ENCODE measurements at regions not wholly inside any gene's neighbourhood (a gene's known extent, or its start where the extent isn't known, plus 50 kb on each side); places are given as distances from the start of the nearest gene placed in this dataset.

DNA sequence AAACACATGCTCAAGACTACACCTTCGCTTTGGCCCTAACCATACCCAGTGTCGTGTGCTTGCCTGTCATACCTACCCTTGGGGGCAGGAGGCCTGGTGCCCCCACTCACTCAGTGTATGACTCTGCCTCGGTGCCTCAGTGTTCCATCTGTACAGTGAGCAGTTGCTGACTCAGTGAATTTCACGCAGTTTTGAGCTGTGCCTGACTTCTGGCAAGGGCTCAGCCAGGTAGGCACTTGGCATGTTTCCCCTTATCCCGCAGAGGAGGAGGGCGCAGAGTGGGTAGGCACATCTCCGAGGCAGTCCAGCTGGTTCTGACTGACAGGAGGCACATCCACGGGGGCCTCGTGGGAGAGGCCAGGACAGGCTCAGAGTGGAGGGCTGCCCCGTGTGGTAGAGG, 148.9 kb upstream of the CIBAR2 start:
- no peak for DNase-seq (ENCODE audit: low spot score, unreplicated experiment)
- Mint-ChIP-seq H3K36me3 (ENCODE audit: insufficient read depth) (no peaks in the 10 kb centered on the region), H3K27ac (no peak overlapping the region), H3K9me3 (ENCODE audit: low read depth) (no peaks in the 10 kb centered on the region), H3K4me1 (ENCODE audit: low read depth) (no peaks in the 10 kb centered on the region), H3K27me3 (peaks cover 3% of the 10 kb centered on the region), H3K4me3 (ENCODE audit: low read depth) (no peak overlapping the region)
- TF ChIP-seq, protein P1, sequence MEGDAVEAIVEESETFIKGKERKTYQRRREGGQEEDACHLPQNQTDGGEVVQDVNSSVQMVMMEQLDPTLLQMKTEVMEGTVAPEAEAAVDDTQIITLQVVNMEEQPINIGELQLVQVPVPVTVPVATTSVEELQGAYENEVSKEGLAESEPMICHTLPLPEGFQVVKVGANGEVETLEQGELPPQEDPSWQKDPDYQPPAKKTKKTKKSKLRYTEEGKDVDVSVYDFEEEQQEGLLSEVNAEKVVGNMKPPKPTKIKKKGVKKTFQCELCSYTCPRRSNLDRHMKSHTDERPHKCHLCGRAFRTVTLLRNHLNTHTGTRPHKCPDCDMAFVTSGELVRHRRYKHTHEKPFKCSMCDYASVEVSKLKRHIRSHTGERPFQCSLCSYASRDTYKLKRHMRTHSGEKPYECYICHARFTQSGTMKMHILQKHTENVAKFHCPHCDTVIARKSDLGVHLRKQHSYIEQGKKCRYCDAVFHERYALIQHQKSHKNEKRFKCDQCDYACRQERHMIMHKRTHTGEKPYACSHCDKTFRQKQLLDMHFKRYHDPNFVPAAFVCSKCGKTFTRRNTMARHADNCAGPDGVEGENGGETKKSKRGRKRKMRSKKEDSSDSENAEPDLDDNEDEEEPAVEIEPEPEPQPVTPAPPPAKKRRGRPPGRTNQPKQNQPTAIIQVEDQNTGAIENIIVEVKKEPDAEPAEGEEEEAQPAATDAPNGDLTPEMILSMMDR (IDR thresholded peaks at IDR 0.05; ENCODE audit: unreplicated experiment): no peak

DNA sequence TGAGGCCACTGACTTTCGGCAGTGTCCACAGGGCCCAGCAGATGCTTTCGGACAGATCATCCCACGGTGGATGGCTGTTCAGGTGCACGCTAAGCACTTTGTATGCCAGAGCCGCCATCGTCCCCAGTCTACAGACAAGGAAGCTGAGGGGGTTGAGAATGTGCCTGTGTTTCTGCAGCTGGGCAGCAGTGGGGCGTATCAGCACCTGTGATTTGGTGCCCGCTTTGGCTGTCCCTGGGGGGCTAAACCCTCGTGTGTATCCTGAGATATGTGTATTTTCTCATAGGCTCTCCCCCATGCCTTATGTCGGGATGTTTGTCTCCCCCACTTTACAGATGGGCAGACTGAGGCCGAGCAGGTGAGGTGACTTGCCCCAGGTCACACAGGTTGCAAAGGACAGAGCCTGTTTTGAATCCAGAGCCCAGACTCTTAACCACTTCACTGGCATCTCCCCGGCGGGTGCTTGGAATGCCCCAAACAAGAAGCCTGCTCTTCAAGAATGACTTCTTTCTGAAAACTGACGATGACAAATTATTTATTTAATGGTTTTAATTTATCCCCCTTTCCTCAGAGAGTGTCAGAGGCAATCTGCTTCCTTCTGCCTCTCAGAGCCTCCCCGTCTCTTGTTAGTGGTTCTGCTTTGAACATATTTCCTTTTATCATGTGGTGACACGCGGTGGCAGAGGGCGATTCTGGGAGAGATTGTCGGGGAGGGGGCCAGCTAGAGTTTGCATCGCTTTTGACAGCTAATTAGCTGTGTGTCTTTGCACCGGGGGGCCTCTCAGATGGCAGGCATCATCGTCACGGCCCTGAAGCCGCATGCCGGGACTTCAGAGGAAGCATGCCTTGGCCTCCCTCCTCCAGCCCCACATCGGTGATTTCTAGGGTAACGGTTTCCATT, 149.6 kb upstream of the CIBAR2 start:
- Mint-ChIP-seq H3K9me3 (ENCODE audit: low read depth) (no peaks in the 10 kb centered on the region), H3K27me3 (peaks cover 3% of the 10 kb centered on the region), H3K27ac (no peak overlapping the region), H3K4me3 (ENCODE audit: low read depth) (no peak overlapping the region), H3K36me3 (ENCODE audit: insufficient read depth) (no peaks in the 10 kb centered on the region), H3K4me1 (ENCODE audit: low read depth) (no peaks in the 10 kb centered on the region)
- TF ChIP-seq, protein P1 (IDR thresholded peaks at IDR 0.05; ENCODE audit: unreplicated experiment): no peak
- DNase-seq (ENCODE audit: low spot score, unreplicated experiment): no peak

DNA sequence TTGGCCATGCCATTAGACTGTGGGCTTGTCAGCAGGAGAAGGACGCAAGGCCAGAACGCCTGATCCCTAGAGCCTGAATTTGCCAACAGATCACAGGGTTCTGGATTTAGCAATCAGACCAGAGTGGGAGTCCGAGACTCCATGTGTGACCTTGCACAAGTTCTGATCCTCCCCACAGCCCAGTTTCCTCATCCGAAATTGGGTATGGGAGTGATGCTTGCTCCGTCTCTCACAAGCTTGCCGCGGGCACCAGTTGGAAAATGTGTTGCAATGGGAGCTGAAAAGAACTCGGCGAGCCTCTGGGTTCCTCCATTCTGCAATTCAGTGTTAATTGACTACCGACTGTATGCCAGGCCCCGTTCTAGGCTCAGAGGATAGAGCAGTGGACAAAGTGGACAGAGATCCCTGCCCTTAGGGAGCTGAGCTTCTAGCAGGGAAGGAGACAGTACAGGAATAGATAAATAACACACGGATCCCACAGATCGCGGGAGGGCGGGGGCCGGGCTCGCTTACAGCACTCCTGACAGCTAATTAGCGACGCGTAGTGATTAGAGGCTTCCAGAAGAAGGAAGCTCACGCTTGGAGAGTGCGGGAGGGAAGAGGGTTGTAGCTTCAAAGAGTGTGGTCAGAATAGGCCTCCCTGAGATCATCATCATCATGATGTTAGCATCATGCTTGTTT, 150.4 kb upstream of the CIBAR2 start:
- Mint-ChIP-seq H3K4me3 (ENCODE audit: low read depth) (no peak overlapping the region), H3K9me3 (ENCODE audit: low read depth) (no peaks in the 10 kb centered on the region), H3K27ac (peak overlapping the region; percentile 23), H3K4me1 (ENCODE audit: low read depth) (no peaks in the 10 kb centered on the region), H3K36me3 (ENCODE audit: insufficient read depth) (no peaks in the 10 kb centered on the region), H3K27me3 (peaks cover 3% of the 10 kb centered on the region)
- no peak for DNase-seq (ENCODE audit: low spot score, unreplicated experiment)
- TF ChIP-seq, protein P1 (IDR thresholded peaks at IDR 0.05; ENCODE audit: unreplicated experiment): no peak

DNA sequence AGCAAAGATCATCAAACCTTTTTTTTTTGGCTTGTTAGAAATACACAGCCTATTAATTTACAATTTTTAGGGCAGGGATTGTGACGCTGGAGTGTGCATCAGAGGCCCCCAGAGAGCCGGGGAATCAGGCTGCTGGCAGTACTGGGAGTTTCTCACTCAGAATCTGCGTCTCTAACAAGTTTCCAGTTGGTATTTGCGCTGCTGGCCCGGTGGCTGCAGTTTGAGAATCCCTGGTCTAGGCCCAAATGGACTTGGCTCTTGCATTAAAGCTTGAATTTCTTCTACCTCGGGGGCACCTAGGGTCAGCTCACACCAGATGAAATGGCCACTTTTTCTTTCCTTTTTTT, 150.9 kb upstream of the CIBAR2 start:
- H3K27me3 Mint-ChIP-seq: peaks cover 3% of the 10 kb centered on the region
- no peaks in the 10 kb centered on the region for H3K36me3 Mint-ChIP-seq (ENCODE audit: insufficient read depth)
- H3K4me3 Mint-ChIP-seq (ENCODE audit: low read depth): no peak overlapping the region
- H3K4me1 Mint-ChIP-seq (ENCODE audit: low read depth): peaks cover under 1% of the 10 kb centered on the region
- H3K9me3 Mint-ChIP-seq (ENCODE audit: low read depth): no peaks in the 10 kb centered on the region
- DNase-seq (ENCODE audit: low spot score, unreplicated experiment): no peak
- peak overlapping the region; percentile 23 for H3K27ac Mint-ChIP-seq
- TF ChIP-seq, protein P1 (IDR thresholded peaks at IDR 0.05; ENCODE audit: unreplicated experiment): no peak

DNA sequence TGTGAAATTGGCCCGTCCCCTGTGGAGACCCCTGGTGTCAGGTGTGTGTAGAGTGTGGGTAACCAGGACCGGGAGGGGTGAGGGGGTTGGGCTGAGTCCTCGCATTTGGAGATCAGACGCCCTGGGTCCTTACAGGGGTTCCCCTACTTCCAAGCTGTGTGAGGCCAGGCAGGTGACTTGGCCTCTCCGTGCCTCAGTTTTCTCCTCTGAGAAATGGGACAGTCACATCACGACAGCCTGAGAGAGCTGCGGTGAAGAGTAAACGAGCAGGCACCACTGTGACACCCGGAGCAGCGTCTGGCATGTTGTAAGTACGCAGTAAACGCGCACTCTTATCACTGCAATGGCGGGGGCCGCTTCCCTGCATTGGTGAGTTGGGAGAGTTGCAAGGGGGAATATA, 152.5 kb upstream of the CIBAR2 start:
- Mint-ChIP-seq H3K9me3 (ENCODE audit: low read depth) (no peaks in the 10 kb centered on the region), H3K27ac (peak overlapping the region; percentile 21), H3K27me3 (peaks cover 3% of the 10 kb centered on the region), H3K36me3 (ENCODE audit: insufficient read depth) (no peaks in the 10 kb centered on the region), H3K4me1 (ENCODE audit: low read depth) (peaks cover 2% of the 10 kb centered on the region), H3K4me3 (ENCODE audit: low read depth) (no peak overlapping the region)
- DNase-seq (ENCODE audit: low spot score, unreplicated experiment): no peak
- TF ChIP-seq, protein P1 (IDR thresholded peaks at IDR 0.05; ENCODE audit: unreplicated experiment): no peak
